Liver (tissue), 7 donors: ENCODE measurements at regions not wholly inside any gene's neighbourhood (a gene's known extent, or its start where the extent isn't known, plus 50 kb on each side); places are given as distances from the start of the nearest gene placed in this dataset.

Source experiments
- DNase-seq: peaks from one replicate; pipeline ENCODE4 v3.0.0-alpha.2; 2017; ENCODE audit warnings: low spot score
- H3K27ac ChIP-seq, 2 donors: one replicate each; pipeline ENCODE4 v1.7.0; 2013; ENCODE audit warnings: inconsistent platforms in 2 of 2, low read length in 2 of 2, control low read depth in 1 of 2, low read depth in 1 of 2, mild to moderate bottlenecking in 1 of 2
- H3K27me3 ChIP-seq, 4 donors: one replicate each; pipeline versions ENCODE4 v1.6.1 to v1.7.0; 2013; ENCODE audit warnings: low read length in 3 of 4, inconsistent platforms in 1 of 4, mild to moderate bottlenecking in 1 of 4, moderate library complexity in 1 of 4; ENCODE audit not compliant: control insufficient read depth in 4 of 4, insufficient read depth in 4 of 4
- H3K36me3 ChIP-seq, 4 donors: one replicate each; pipeline versions ENCODE4 v1.6.1 to v1.7.0; 2013; ENCODE audit warnings: low read length in 3 of 4, mild to moderate bottlenecking in 3 of 4, low read depth in 1 of 4, moderate library complexity in 1 of 4; ENCODE audit not compliant: control insufficient read depth in 4 of 4, insufficient read depth in 3 of 4
- H3K4me1 ChIP-seq, 4 donors: one replicate each; pipeline versions ENCODE4 v1.6.1 to v1.7.0; 2013; ENCODE audit warnings: low read length in 3 of 4, mild to moderate bottlenecking in 3 of 4, moderate library complexity in 1 of 4; ENCODE audit not compliant: control insufficient read depth in 4 of 4, insufficient read depth in 4 of 4
- H3K4me3 ChIP-seq, 3 donors: one replicate each; pipeline versions ENCODE4 v1.6.1 to v1.7.0; 2013; ENCODE audit warnings: low read length in 3 of 3, control low read depth in 1 of 3, low read depth in 1 of 3, mild to moderate bottlenecking in 1 of 3
- H3K9ac ChIP-seq, 2 donors: one replicate each; pipeline ENCODE4 v1.7.0; 2013; ENCODE audit warnings: low read length in 2 of 2, mild to moderate bottlenecking in 2 of 2, moderate library complexity in 2 of 2, control low read depth in 1 of 2, low read depth in 1 of 2
- H3K9me3 ChIP-seq, 4 donors: one replicate each; pipeline versions ENCODE4 v1.6.1 to v1.7.0; 2013; ENCODE audit warnings: low read length in 3 of 4; ENCODE audit not compliant: control insufficient read depth in 4 of 4
- FOXA1 ChIP-seq: IDR thresholded peaks from 2 replicates; pipeline ENCODE4 v1.6.1; 2016; ENCODE audit warnings: antibody characterized with exemption
- FOXA2 ChIP-seq: IDR thresholded peaks from 2 replicates; pipeline ENCODE4 v1.6.1; 2016; ENCODE audit warnings: antibody characterized with exemption
- GABPA ChIP-seq, 2 donors: IDR thresholded peaks in 1 of 2; conservative IDR thresholded peaks in 1 of 2; 2 replicates each; pipeline ENCODE4 v1.6.1; 2016; ENCODE audit warnings: antibody characterized with exemption in 2 of 2, mild to moderate bottlenecking in 1 of 2, moderate library complexity in 1 of 2
- HNF4A ChIP-seq, 2 donors: conservative IDR thresholded peaks; 2 replicates each; pipeline ENCODE4 v1.6.1; 2016; ENCODE audit warnings: antibody characterized with exemption in 2 of 2, mild to moderate bottlenecking in 2 of 2
- HNF4G ChIP-seq: IDR thresholded peaks from 2 replicates; pipeline ENCODE4 v1.6.1; 2016; ENCODE audit warnings: antibody characterized with exemption
- JUND ChIP-seq, 2 donors: IDR thresholded peaks; 2 replicates each; pipeline ENCODE4 v1.6.1; 2016; ENCODE audit warnings: antibody characterized with exemption in 2 of 2
- NR2F2 ChIP-seq: IDR thresholded peaks from 2 replicates; pipeline ENCODE4 v1.6.1; 2016; ENCODE audit warnings: antibody characterized with exemption
- RAD21 ChIP-seq, 2 donors: IDR thresholded peaks; 2 replicates each; pipeline ENCODE4 v1.6.1; 2016; ENCODE audit warnings: antibody characterized with exemption in 2 of 2, mild to moderate bottlenecking in 2 of 2
- RXRA ChIP-seq, 2 donors: IDR thresholded peaks; 2 replicates each; pipeline ENCODE4 v1.6.1; 2017 to 2018; ENCODE audit warnings: antibody characterized with exemption in 2 of 2, mild to moderate bottlenecking in 1 of 2
- SP1 ChIP-seq: IDR thresholded peaks from 2 replicates; pipeline ENCODE4 v1.6.1; 2018; ENCODE audit warnings: antibody characterized with exemption, mild to moderate bottlenecking
- TAF1 ChIP-seq: conservative IDR thresholded peaks from 2 replicates; pipeline ENCODE4 v1.6.1; 2016; ENCODE audit warnings: antibody characterized with exemption, mild to moderate bottlenecking
- YY1 ChIP-seq: IDR thresholded peaks from 2 replicates; pipeline ENCODE4 v1.6.1; 2016; ENCODE audit warnings: antibody characterized with exemption, mild to moderate bottlenecking
- WGBS: extraction: QIAGEN DNeasy Blood & Tissue Kit; methylation state at CpG from one replicate; pipeline ENCODE4 v1.1.7; 2013; 5-methylcytosine and 5-hydroxymethylcytosine counted together
- TF ChIP-seq, protein P1 (sequence below): IDR thresholded peaks from 2 replicates; pipeline ENCODE4 v1.6.1; 2016; ENCODE audit warnings: antibody characterized with exemption
- TF ChIP-seq, protein P2 (sequence below): IDR thresholded peaks from 2 replicates; pipeline ENCODE4 v1.6.1; 2016; ENCODE audit warnings: antibody characterized with exemption, mild to moderate bottlenecking
- donor health status: healthy.
- donor health status: healthy.
- donor health status: healthy.
- donor health status: healthy.

DNA sequence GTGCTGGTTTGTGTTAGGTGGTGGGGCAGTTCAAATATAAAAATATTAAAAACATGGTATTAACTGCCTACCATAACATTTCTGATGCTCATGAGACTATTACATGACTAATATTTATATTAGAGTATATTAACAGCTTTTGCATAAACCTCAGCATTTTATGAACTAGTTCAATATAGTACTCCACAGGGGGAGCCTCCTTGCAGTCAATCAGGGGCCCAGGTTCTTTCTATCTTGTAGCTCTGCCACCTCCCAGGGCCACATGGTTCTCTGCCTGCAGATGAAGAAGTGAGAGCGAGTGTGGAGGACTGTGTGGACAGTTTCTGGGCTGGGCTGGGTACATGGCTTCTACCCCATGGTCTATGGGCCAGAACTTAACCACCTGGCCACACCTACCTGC lies 159.5 kb downstream of the RPS24 start (continued):
- TF ChIP-seq SP1, result no peak
- TF ChIP-seq HNF4A (conservative IDR thresholded peaks at IDR 0.05), result no peak
- no peak for TF ChIP-seq TAF1

DNA sequence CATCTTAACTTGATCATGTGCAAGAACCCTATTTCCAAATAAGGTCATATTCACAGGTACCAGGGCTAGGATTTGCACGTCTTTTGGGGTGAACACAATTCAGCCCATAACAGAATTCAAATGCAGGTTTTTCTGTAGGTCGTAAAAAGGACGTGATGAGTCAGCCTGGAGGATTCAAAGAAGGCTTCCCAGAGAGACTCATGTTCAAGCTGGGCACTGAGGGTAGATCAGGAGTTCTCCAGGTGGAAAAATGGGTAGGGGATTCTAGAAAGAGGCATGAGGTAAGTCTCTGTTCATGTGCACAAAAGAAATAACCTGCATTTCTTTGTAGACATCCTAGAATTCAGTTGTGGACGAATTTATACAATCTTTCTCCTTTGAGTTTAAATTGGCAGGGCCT lies 160.4 kb downstream of the RPS24 start:
- no peak for DNase-seq
- no peaks in the 10 kb centered on the region for H3K4me1 ChIP-seq
- no peak overlapping the region for H3K27ac ChIP-seq
- H3K4me3 ChIP-seq, result no peak overlapping the region
- no peak overlapping the region for H3K9ac ChIP-seq
- 89% methylated on average over 4 of the region's 4 CpGs for WGBS
- H3K27me3 ChIP-seq, result no peaks in the 10 kb centered on the region
- TF ChIP-seq SP1, result no peak
- H3K36me3 ChIP-seq, result no peaks in the 10 kb centered on the region
- peaks cover 2 to 7% (median 3%) of the 10 kb centered on the region in 4 donors for H3K9me3 ChIP-seq

DNA sequence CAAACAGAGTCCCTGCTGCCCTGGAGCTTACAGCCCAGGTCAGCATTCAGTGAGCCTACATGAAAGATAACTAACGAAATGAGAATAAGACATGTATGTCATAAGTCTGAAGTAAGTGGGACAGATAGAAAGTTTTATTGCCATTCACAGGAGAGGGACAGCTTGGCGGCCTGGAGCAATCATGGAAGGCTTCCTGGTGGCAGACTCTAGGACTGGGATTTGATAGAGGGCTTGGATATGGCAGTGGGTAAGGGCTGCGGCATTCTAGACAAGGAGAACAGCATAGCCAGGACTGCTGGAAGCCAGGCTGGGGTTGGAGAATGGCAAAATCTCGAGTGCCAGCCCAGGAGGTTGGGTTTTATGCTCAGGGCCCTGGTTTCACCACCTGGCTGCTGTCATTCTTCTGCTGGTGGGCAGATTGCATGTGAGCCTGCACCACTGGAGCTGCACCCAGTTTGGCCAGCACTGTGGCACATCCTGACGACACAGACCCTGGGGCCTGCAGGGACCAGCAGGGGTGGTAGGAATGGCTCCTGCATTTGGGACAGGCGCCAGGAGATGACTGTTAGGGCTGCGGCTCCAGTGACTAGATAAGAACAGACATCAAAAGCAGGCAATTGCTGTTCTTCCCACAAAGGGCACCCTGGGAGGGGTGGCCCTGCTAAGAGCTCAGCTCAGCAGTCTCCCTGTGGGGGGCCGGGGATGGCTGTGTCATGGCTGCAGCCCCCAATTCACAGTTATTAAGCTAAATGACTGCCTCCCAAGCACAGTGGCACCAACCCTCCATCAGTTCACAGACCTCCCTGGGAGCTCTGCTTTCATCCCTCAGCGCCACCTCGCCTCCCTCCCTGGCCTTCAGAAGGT lies 161.1 kb downstream of the RPS24 start:
- Histone ChIP-seq H3K36me3 (no peaks in the 10 kb centered on the region), H3K9ac (no peak overlapping the region), H3K27ac (no peak overlapping the region), H3K4me3 (no peak overlapping the region), H3K27me3 (no peaks in the 10 kb centered on the region), H3K9me3 (peaks cover 2 to 7% (median 3%) of the 10 kb centered on the region in 4 donors), H3K4me1 (no peaks in the 10 kb centered on the region)
- no peak for TF ChIP-seq GABPA (IDR thresholded peaks at IDR 0.05 in 1 of 2, conservative IDR thresholded peaks at IDR 0.05 in 1 of 2)
- TF ChIP-seq, protein P1, sequence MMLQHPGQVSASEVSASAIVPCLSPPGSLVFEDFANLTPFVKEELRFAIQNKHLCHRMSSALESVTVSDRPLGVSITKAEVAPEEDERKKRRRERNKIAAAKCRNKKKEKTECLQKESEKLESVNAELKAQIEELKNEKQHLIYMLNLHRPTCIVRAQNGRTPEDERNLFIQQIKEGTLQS, result no peak
- no peak for TF ChIP-seq RXRA (IDR thresholded peaks at IDR 0.05)
- TF ChIP-seq, protein P2, sequence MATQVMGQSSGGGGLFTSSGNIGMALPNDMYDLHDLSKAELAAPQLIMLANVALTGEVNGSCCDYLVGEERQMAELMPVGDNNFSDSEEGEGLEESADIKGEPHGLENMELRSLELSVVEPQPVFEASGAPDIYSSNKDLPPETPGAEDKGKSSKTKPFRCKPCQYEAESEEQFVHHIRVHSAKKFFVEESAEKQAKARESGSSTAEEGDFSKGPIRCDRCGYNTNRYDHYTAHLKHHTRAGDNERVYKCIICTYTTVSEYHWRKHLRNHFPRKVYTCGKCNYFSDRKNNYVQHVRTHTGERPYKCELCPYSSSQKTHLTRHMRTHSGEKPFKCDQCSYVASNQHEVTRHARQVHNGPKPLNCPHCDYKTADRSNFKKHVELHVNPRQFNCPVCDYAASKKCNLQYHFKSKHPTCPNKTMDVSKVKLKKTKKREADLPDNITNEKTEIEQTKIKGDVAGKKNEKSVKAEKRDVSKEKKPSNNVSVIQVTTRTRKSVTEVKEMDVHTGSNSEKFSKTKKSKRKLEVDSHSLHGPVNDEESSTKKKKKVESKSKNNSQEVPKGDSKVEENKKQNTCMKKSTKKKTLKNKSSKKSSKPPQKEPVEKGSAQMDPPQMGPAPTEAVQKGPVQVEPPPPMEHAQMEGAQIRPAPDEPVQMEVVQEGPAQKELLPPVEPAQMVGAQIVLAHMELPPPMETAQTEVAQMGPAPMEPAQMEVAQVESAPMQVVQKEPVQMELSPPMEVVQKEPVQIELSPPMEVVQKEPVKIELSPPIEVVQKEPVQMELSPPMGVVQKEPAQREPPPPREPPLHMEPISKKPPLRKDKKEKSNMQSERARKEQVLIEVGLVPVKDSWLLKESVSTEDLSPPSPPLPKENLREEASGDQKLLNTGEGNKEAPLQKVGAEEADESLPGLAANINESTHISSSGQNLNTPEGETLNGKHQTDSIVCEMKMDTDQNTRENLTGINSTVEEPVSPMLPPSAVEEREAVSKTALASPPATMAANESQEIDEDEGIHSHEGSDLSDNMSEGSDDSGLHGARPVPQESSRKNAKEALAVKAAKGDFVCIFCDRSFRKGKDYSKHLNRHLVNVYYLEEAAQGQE, result no peak
- no peak for TF ChIP-seq JUND (IDR thresholded peaks at IDR 0.05)
- no peak for TF ChIP-seq HNF4G
- TF ChIP-seq RAD21 (IDR thresholded peaks at IDR 0.05), result no peak
- no peak for TF ChIP-seq HNF4A (conservative IDR thresholded peaks at IDR 0.05)
- no peak for TF ChIP-seq FOXA2
- no peak for TF ChIP-seq FOXA1
- no peak for TF ChIP-seq NR2F2
- TF ChIP-seq YY1, result no peak
- 83% methylated on average over 10 of the region's 10 CpGs for WGBS
- no peak for DNase-seq
